ENCODE measurements at regions not wholly inside any gene's neighbourhood (a gene's known extent, or its start where the extent isn't known, plus 50 kb on each side); places are given as distances from the start of the nearest gene placed in this dataset.

DNA sequence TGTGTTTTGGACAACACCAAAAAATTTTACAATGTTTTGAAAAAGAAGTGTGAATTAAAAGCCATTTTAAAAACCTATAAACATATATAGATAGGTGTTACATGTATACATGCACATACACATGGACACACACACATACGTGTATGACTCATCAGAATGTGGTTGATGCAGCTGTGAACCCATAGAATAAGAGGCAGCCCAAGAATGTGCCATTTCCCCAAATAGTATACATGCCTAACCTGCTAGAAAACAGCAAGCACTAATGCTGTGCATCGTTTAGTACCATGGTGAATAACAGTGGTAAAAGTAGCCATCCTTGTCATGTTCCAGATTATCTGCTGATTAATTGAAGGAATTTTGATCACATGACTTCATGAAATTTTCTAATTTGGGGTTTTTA, 149.0 kb downstream of the DSEL start:
- no peak for TF ChIP-seq EZH2phosphoT487 (IDR thresholded peaks at IDR 0.05; ENCODE audit: low read depth, severe bottlenecking, unreplicated experiment)
- TF ChIP-seq, protein P1, sequence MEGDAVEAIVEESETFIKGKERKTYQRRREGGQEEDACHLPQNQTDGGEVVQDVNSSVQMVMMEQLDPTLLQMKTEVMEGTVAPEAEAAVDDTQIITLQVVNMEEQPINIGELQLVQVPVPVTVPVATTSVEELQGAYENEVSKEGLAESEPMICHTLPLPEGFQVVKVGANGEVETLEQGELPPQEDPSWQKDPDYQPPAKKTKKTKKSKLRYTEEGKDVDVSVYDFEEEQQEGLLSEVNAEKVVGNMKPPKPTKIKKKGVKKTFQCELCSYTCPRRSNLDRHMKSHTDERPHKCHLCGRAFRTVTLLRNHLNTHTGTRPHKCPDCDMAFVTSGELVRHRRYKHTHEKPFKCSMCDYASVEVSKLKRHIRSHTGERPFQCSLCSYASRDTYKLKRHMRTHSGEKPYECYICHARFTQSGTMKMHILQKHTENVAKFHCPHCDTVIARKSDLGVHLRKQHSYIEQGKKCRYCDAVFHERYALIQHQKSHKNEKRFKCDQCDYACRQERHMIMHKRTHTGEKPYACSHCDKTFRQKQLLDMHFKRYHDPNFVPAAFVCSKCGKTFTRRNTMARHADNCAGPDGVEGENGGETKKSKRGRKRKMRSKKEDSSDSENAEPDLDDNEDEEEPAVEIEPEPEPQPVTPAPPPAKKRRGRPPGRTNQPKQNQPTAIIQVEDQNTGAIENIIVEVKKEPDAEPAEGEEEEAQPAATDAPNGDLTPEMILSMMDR (IDR thresholded peaks at IDR 0.05; ENCODE audit: poor library complexity), result no peak
- no peak overlapping the region for H3K27ac ChIP-seq
- no peaks in the 10 kb centered on the region for H3K79me2 ChIP-seq
- no peak overlapping the region for H3K4me2 ChIP-seq
- DNase-seq (ENCODE audit: low spot score), result no peak
- no peak overlapping the region for H2AFZ ChIP-seq
- no peaks in the 10 kb centered on the region for H3K9me3 ChIP-seq (ENCODE audit: low read depth)
- no peaks in the 10 kb centered on the region for H3K9me2 ChIP-seq (replicated peaks; ENCODE audit: insufficient read depth)
- no peak overlapping the region for H3K4me3 ChIP-seq
- no peaks in the 10 kb centered on the region for H3K36me3 ChIP-seq (replicated peaks; ENCODE audit: insufficient read depth, low read depth)
- no peaks in the 10 kb centered on the region for H3K27me3 ChIP-seq
- WGBS (ENCODE audit: low lambda C conversion rate, missing lambda C conversion rate), result 89% methylated on average over 2 of the region's 2 CpGs
- no peaks in the 10 kb centered on the region for H4K20me1 ChIP-seq (ENCODE audit: insufficient read depth, poor library complexity, severe bottlenecking)
- H3K4me1 ChIP-seq (ENCODE audit: insufficient read depth), result no peaks in the 10 kb centered on the region

DNA sequence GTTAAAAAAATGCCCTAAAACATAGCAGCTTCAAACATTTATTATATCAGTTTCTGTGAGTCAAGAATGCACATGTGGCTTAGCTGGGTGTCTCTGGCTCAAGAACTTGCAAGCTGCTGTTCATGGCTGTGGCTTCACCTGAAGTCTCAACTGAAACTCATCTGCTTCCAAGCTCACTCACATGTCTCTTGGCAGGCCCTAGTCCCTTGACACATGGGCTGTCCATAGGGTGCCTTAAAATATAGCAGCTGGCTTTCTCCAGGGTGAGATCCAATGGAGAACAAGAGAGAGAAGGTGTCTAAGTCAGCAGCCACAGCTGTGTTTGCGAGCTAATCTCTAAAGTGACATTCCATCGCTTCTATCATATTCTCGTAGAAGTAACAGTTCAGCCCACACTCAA, 152.8 kb downstream of the DSEL start:
- no peak overlapping the region for H3K27ac ChIP-seq
- H2AFZ ChIP-seq, result no peak overlapping the region
- H3K4me1 ChIP-seq (ENCODE audit: insufficient read depth), result peaks cover 6% of the 10 kb centered on the region
- TF ChIP-seq EZH2 (IDR thresholded peaks at IDR 0.05; ENCODE audit: borderline replicate concordance) (no peak), EZH2phosphoT487 (IDR thresholded peaks at IDR 0.05; ENCODE audit: low read depth, severe bottlenecking, unreplicated experiment) (no peak)
- TF ChIP-seq, protein P1 (IDR thresholded peaks at IDR 0.05; ENCODE audit: poor library complexity), result no peak
- H3K27me3 ChIP-seq, result no peaks in the 10 kb centered on the region
- no peak overlapping the region for H3K4me3 ChIP-seq
- H3K4me2 ChIP-seq, result no peak overlapping the region
- no peaks in the 10 kb centered on the region for H4K20me1 ChIP-seq (ENCODE audit: insufficient read depth, poor library complexity, severe bottlenecking)
- 79% methylated on average over 3 of the region's 3 CpGs for WGBS (ENCODE audit: low lambda C conversion rate, missing lambda C conversion rate)
- H3K9me3 ChIP-seq (ENCODE audit: low read depth), result no peaks in the 10 kb centered on the region
- DNase-seq (ENCODE audit: low spot score), result no peak
- no peaks in the 10 kb centered on the region for H3K36me3 ChIP-seq (replicated peaks; ENCODE audit: insufficient read depth, low read depth)
- H3K9me2 ChIP-seq (replicated peaks; ENCODE audit: insufficient read depth), result no peaks in the 10 kb centered on the region
- H3K79me2 ChIP-seq, result no peaks in the 10 kb centered on the region

GRCh38 chr18:67362906-67363305, 153.6 kb downstream of the DSEL start:
- H2AFZ ChIP-seq, result no peak overlapping the region
- H3K9me2 ChIP-seq (replicated peaks; ENCODE audit: insufficient read depth), result no peaks in the 10 kb centered on the region
- H3K9me3 ChIP-seq (ENCODE audit: low read depth), result no peaks in the 10 kb centered on the region
- H3K79me2 ChIP-seq, result no peaks in the 10 kb centered on the region
- no peaks in the 10 kb centered on the region for H3K36me3 ChIP-seq (replicated peaks; ENCODE audit: insufficient read depth, low read depth)
- H3K4me1 ChIP-seq (ENCODE audit: insufficient read depth), result peaks cover 6% of the 10 kb centered on the region
- H3K4me3 ChIP-seq, result no peak overlapping the region
- no peak overlapping the region for H3K27ac ChIP-seq
- no peak for DNase-seq (ENCODE audit: low spot score)
- TF ChIP-seq, protein P1 (IDR thresholded peaks at IDR 0.05; ENCODE audit: poor library complexity), result no peak
- TF ChIP-seq EZH2 (IDR thresholded peaks at IDR 0.05; ENCODE audit: borderline replicate concordance) (no peak), EZH2phosphoT487 (IDR thresholded peaks at IDR 0.05; ENCODE audit: low read depth, severe bottlenecking, unreplicated experiment) (no peak)
- H3K4me2 ChIP-seq, result no peak overlapping the region
- no peaks in the 10 kb centered on the region for H4K20me1 ChIP-seq (ENCODE audit: insufficient read depth, poor library complexity, severe bottlenecking)
- WGBS (ENCODE audit: low lambda C conversion rate, missing lambda C conversion rate), result 77% methylated on average over 2 of the region's 2 CpGs
- H3K27me3 ChIP-seq, result no peaks in the 10 kb centered on the region

Data from hepatocyte (in vitro differentiated cells).